Astrocyte of the spinal cord (primary cell): ENCODE measurements at regions not wholly inside any gene's neighbourhood (a gene's known extent, or its start where the extent isn't known, plus 50 kb on each side); places are given as distances from the start of the nearest gene placed in this dataset.

Source experiments
- DNase-seq: peaks from one replicate; pipeline ENCODE4 v3.0.0; 2011; ENCODE audit warnings: low read depth, low spot score
- H3K4me3 ChIP-seq: 2 replicates; pipeline ENCODE4 v1.5.1; 2011; ENCODE audit warnings: low read depth, mild to moderate bottlenecking, low read length, moderate library complexity
- CTCF ChIP-seq: IDR thresholded peaks from 2 replicates; pipeline ENCODE4 v1.5.1; 2012; ENCODE audit warnings: low read depth, mild to moderate bottlenecking, low read length, inconsistent platforms
- in situ Hi-C: cut with HindIII; loops from 2 replicates; pipeline ENCODE4 v1.10.0; 2017; ENCODE audit warnings: low sequenced_read_pairs

GRCh38 chr3:18112674-18113375 is 312.3 kb downstream of the SATB1 start:
- no peak overlapping the region for H3K4me3 ChIP-seq
- no peak for TF ChIP-seq CTCF
- in situ Hi-C loops: no loop called here
- DNase-seq: no peak

- H3K4me3 ChIP-seq: no peak overlapping the region
- in situ Hi-C loops: no loop called here
- TF ChIP-seq CTCF: no peak
- DNase-seq: peak; percentile 56
Observed at GRCh38 chr3:18111796-18112232, 313.3 kb downstream of the SATB1 start.

GRCh38 chr3:18103591-18103990 is 321.5 kb downstream of the SATB1 start:
- TF ChIP-seq CTCF: no peak
- in situ Hi-C loops: no loop called here

GRCh38 chr3:18100121-18100520 is 325.0 kb downstream of the SATB1 start:
- no peak for TF ChIP-seq CTCF
- in situ Hi-C loops: no loop called here
- peak; percentile 23 for DNase-seq
- H3K4me3 ChIP-seq: no peak overlapping the region

More at GRCh38 chr3:18103591-18103990, 321.5 kb downstream of the SATB1 start:
- H3K4me3 ChIP-seq: no peak overlapping the region
- no peak for DNase-seq

GRCh38 chr3:18099611-18100010 is 325.5 kb downstream of the SATB1 start:
- TF ChIP-seq CTCF: no peak
- DNase-seq: peak; percentile 18
- in situ Hi-C loops: no loop called here
- no peak overlapping the region for H3K4me3 ChIP-seq

- no peak for TF ChIP-seq CTCF
- in situ Hi-C loops: no loop called here
- DNase-seq: peak; percentile 90
- H3K4me3 ChIP-seq: no peak overlapping the region
Observed at GRCh38 chr3:18098960-18099587, 326.1 kb downstream of the SATB1 start.
